Tibial nerve (tissue), 4 donors: ENCODE measurements at regions not wholly inside any gene's neighbourhood (a gene's known extent, or its start where the extent isn't known, plus 50 kb on each side); places are given as distances from the start of the nearest gene placed in this dataset.

Experiments
- CTCF ChIP-seq, 5 experiments: fragments of 200-600 bp in 3 of 5; fragments of 450-650 bp in 2 of 5; sonication (generic) in 3 of 5; IDR thresholded peaks; one replicate each; pipeline ENCODE4 v1.5.1; 2016 to 2019; ENCODE audit warnings: antibody characterized with exemption in 5 of 5, mild to moderate bottlenecking in 3 of 5, moderate library complexity in 2 of 5
- EP300 ChIP-seq, 2 donors: sonication (generic); formaldehyde crosslinking; IDR thresholded peaks; one replicate each; pipeline ENCODE4 v1.6.1; 2017; ENCODE audit warnings: antibody characterized with exemption in 2 of 2, mild to moderate bottlenecking in 1 of 2
- POLR2A ChIP-seq, 2 donors: fragments of 450-650 bp; IDR thresholded peaks; one replicate each; pipeline ENCODE4 v1.6.1; 2017; ENCODE audit warnings: antibody characterized with exemption in 2 of 2, mild to moderate bottlenecking in 2 of 2, moderate library complexity in 2 of 2

DNA sequence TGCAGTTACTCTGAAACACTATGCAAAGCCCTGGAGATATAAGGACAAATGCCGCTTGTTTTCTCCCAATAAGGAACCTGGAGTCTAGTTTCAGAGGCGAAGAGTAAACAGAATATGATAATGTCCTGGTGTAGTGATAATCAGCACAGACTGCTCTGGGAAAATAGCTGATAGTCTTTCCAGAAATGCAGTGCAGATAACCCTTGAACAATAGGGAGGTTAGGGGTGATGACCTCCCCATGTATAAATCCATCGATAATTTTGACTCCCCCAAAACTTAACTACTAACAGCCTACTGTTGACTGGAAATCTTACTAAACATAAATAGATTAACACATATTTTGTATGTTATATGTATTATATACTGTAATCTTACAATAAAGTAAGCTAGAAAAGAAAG lies 1280.9 kb upstream of the TENM3 start:
- TF ChIP-seq EP300 (IDR thresholded peaks at IDR 0.05) (no peak), CTCF (IDR thresholded peaks at IDR 0.05) (no peak), POLR2A (IDR thresholded peaks at IDR 0.05) (no peak)
